ENCODE measurements at regions not wholly inside any gene's neighbourhood (a gene's known extent, or its start where the extent isn't known, plus 50 kb on each side); places are given as distances from the start of the nearest gene placed in this dataset.
"Not testable (repeated sequence)": the region's sequence is repeated elsewhere in the genome, so short reads cannot be mapped to it uniquely, and the experiment has no call there.

GRCh38 chr13:79637133-79637763, 156.3 kb downstream of the NDFIP2 start:
- DNase-seq (ENCODE audit: low spot score) (no peak), FAIRE-seq (no peak)

GRCh38 chr13:79631051-79631659, 150.2 kb downstream of the NDFIP2 start:
- DNase-seq (ENCODE audit: low spot score) (peak; percentile 3), FAIRE-seq (no peak)

- no peak for FAIRE-seq
- no peak for DNase-seq (ENCODE audit: low spot score)
These were observed 147.5 kb downstream of the NDFIP2 start for GRCh38 chr13:79628463-79628862.

- FAIRE-seq: no peak
- DNase-seq (ENCODE audit: low spot score): no peak
These were observed 146.0 kb downstream of the NDFIP2 start for GRCh38 chr13:79626924-79627323.

- no peak for FAIRE-seq
- no peak for DNase-seq (ENCODE audit: low spot score)
These were observed 144.6 kb downstream of the NDFIP2 start for GRCh38 chr13:79625517-79625916.

GRCh38 chr13:79621902-79622301, 140.9 kb downstream of the NDFIP2 start:
- no peak for FAIRE-seq
- no peak for DNase-seq (ENCODE audit: low spot score)

- FAIRE-seq: no peak
These were observed 140.5 kb downstream of the NDFIP2 start for GRCh38 chr13:79621449-79621848.

GRCh38 chr13:79614250-79614918, 133.4 kb downstream of the NDFIP2 start:
- DNase-seq (ENCODE audit: low spot score) (no peak), FAIRE-seq (no peak)

More at GRCh38 chr13:79621449-79621848, 140.5 kb downstream of the NDFIP2 start:
- no peak for DNase-seq (ENCODE audit: low spot score)

GRCh38 chr13:79612604-79613003, 131.6 kb downstream of the NDFIP2 start:
- no peak for DNase-seq (ENCODE audit: low spot score)
- FAIRE-seq: no peak

GRCh38 chr13:79607895-79608294, 126.9 kb downstream of the NDFIP2 start:
- DNase-seq (ENCODE audit: low spot score); FAIRE-seq: not testable (repeated sequence)

Data from urothelium cell line (cell line).